Mammary epithelial cell (primary cell): ENCODE measurements at regions not wholly inside any gene's neighbourhood (a gene's known extent, or its start where the extent isn't known, plus 50 kb on each side); places are given as distances from the start of the nearest gene placed in this dataset.

Source experiments
- EZH2 ChIP-seq: IDR thresholded peaks from 2 replicates; pipeline ENCODE4 v1.6.1; 2012; ENCODE audit warnings: low read length, inconsistent platforms, borderline replicate concordance
- TF ChIP-seq, protein P1 (sequence below), 2 donors: IDR thresholded peaks in 1 of 2; conservative IDR thresholded peaks in 1 of 2; 2 replicates each; pipeline ENCODE4 v1.5.1; 2011 to 2012; ENCODE audit warnings: inconsistent platforms in 2 of 2, low read length in 2 of 2, mild to moderate bottlenecking in 2 of 2, control low read depth in 1 of 2, low read depth in 1 of 2; ENCODE audit not compliant: insufficient read depth in 1 of 2; ENCODE audit errors: extremely low read depth in 1 of 2

DNA sequence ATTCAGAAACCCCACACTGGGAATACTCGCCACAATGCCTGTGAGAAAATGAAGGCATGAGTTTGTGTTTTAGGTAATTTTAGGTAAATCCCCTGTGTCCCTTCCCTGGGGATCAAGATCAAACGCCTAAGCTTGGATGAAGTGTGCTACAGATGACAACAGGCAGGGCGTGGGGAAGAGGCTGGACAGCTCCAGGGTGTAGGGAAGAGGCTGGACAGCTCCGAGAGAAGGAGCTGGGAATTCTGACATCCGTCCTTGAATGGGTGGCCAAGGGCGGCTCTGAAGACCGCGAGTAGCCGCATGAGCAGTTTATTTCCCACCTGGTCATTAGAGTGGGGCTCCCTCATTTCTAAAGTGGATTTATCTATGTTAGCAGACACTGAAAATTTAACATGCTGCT lies 109.7 kb downstream of the RAMP3 start:
- TF ChIP-seq, protein P1, sequence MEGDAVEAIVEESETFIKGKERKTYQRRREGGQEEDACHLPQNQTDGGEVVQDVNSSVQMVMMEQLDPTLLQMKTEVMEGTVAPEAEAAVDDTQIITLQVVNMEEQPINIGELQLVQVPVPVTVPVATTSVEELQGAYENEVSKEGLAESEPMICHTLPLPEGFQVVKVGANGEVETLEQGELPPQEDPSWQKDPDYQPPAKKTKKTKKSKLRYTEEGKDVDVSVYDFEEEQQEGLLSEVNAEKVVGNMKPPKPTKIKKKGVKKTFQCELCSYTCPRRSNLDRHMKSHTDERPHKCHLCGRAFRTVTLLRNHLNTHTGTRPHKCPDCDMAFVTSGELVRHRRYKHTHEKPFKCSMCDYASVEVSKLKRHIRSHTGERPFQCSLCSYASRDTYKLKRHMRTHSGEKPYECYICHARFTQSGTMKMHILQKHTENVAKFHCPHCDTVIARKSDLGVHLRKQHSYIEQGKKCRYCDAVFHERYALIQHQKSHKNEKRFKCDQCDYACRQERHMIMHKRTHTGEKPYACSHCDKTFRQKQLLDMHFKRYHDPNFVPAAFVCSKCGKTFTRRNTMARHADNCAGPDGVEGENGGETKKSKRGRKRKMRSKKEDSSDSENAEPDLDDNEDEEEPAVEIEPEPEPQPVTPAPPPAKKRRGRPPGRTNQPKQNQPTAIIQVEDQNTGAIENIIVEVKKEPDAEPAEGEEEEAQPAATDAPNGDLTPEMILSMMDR (conservative IDR thresholded peaks at IDR 0.05 in 1 of 2, IDR thresholded peaks at IDR 0.05 in 1 of 2; ENCODE audit: extremely low read depth in 1 of 2, insufficient read depth in 1 of 2, low read depth in 1 of 2, low read length in 2 of 2) = no peak
- TF ChIP-seq EZH2 = no peak
